ENCODE measurements at regions not wholly inside any gene's neighbourhood (a gene's known extent, or its start where the extent isn't known, plus 50 kb on each side); places are given as distances from the start of the nearest gene placed in this dataset.

- no peak for TF ChIP-seq POLR2A (IDR thresholded peaks at IDR 0.05)
- no peak for TF ChIP-seq CTCF (IDR thresholded peaks at IDR 0.05)
These were observed 88.2 kb downstream of the CCR1 start for GRCh38 chr3:46119709-46120498.
